Stomach (tissue), 4 donors: ENCODE measurements at regions not wholly inside any gene's neighbourhood (a gene's known extent, or its start where the extent isn't known, plus 50 kb on each side); places are given as distances from the start of the nearest gene placed in this dataset.

Experiments
- CTCF ChIP-seq, 7 experiments: fragments of 450-650 bp in 4 of 7; fragments of 200-600 bp in 3 of 7; sonication (generic) in 3 of 7; IDR thresholded peaks; one replicate each; pipeline ENCODE4 v1.5.1; 2016 to 2019; ENCODE audit warnings: antibody characterized with exemption in 7 of 7, control low read depth in 2 of 7, mild to moderate bottlenecking in 1 of 7
- EP300 ChIP-seq: sonication (generic); formaldehyde crosslinking; IDR thresholded peaks from one replicate; pipeline ENCODE4 v1.6.1; 2017; ENCODE audit warnings: antibody characterized with exemption

GRCh38 chr3:14336749-14337598 lies 65.4 kb upstream of the SLC6A6 start:
- no peak for TF ChIP-seq CTCF (IDR thresholded peaks at IDR 0.05)
- TF ChIP-seq EP300: no peak
